Stimulated activated CD8-positive, alpha-beta memory T cell treated with anti-CD3 and anti-CD28 coated beads, Interleukin-2, amount 100 ng/mL, for 1 hour (primary cell): ENCODE measurements at regions not wholly inside any gene's neighbourhood (a gene's known extent, or its start where the extent isn't known, plus 50 kb on each side); places are given as distances from the start of the nearest gene placed in this dataset.
"Not testable (repeated sequence)": the region's sequence is repeated elsewhere in the genome, so short reads cannot be mapped to it uniquely, and the experiment has no call there.

Experiments
- DNase-seq, 2 donors: peaks; one replicate each; pipeline ENCODE4 v3.0.0-alpha.2; 2020; ENCODE audit warnings: low read depth in 2 of 2

DNA sequence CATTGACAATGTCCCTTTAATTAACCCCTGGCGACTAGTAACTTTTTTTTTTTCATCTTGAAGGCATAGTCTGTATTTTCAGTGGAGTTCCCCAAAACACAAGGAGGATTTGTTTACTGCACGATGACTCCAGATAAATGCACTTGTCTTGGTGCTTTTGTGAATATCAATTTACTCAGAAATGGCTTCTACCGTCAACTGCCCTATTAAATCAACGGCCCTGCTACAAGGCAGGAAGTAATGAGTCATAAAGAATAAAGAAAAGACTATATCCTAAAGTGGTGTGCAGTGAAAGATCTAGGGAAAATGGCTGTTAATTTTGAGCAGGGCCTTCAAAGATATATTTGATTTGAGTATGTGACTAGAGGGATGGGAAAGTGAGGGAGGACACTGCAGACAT lies 388.3 kb upstream of the CHD1 start:
- no peak for DNase-seq

DNA sequence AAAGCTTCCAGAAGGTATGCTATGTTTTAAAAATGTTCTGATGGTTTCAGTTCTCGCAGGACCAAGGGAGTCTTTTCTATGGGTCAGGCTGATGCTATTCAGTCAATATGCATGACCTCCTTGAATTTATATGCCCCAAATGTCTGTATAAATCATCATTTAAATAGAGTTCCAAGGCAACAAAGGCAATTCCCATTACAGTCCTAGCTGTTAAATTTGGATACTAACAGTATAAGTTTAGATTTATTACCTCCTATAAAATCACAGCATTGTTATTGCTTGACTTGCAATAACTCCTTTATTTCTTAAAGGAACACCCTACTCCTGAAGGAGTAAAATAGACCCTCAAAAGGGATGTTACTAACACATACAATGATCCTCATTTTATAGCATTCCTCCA lies 387.7 kb upstream of the CHD1 start:
- no peak for DNase-seq

DNA sequence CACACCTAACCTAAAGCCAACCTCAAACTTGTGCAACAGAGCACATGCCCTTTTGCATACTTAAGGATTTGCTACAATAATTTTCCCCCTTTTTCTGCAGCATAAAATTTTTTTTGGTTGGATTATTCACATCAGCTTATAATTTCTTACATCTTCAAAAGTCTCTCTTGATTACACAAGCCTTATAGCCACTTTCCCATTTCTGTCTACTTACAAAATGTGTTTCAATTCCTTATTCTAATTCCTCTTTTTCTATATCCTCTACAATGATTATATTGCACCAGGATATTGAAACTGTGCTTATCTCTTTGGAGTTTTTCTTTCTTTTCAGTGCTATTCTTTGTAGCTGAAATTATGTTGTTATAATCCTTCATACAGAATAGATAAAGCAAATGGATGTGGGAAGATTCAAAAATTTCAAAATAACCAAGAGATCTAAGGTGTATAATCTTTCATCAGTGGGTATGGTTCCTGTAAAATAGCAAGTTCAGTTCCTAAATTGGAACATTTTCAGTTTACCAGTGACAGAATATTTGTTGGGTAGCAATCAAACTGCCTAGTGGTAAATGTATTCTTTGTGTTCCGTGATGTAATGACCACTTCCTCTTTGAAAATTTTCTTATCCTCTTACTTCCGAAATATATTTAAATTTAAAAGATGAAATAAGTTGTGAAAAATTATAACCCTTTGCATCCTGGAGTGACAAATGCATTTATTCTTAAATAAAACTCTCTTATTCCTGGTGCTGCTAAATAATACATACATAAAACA lies 386.8 kb upstream of the CHD1 start:
- no peak for DNase-seq

DNA sequence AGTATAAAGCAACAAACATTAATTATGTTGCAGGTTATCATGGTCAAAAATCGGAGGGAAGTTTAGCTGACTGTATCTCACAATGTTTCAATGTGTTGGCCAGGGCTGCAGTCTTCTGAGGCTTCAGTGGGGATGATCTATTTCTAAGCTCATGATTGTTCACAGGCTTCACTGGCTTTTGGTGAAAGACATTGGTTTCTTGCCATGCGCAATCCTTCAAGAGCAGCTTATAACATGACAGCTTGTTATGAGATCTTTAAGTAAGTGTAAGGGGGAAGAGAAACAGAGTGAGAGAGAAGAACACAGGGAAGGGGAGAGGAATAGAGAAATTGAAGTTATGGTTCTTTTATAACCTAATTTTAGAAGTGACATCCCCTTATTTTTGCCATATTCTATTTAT lies 385.9 kb upstream of the CHD1 start:
- DNase-seq: no peak

DNA sequence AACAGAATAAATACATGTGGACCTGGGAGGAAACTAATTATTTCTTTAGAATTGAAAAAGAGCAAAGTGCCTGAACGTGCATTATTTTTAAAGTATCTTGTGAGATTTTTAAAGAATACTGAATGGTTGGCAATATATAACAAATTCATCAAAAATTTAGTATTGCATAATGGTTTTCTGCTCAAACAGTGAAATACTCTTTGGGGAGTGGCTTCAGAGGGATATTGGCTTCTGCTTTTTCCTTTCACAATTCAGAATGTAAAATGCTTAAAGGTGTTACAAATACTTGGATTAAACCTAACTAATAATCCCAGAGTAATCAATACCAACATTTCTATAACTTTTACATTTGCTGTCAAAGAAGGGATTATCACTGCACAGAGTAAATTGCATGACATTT lies 379.3 kb upstream of the CHD1 start:
- DNase-seq: no peak

DNA sequence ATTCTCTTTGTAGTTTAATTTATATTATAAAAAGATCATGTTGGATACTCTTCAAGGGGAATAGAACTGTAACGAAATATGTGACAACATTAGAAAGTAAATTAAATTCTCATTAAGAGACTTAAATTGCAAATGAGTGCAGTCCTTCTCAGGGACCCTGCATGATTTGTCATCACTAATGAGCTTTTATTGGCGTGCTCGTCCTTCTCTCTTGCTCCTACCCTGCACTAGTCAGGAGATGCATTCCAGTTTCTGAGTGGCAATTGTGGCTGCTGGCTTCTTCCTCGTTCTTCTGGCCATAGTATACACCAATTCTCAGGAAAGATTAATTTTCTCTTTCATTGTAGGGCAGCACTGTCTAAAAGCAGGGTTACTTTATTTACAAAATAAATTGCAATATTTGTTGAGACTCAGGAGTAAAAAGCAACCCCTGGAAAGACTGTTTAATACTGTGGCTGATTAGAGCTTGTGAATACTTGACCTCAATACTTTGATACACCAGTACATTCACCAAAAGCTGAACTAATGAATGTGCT lies 376.3 kb upstream of the CHD1 start:
- DNase-seq: no peak

DNA sequence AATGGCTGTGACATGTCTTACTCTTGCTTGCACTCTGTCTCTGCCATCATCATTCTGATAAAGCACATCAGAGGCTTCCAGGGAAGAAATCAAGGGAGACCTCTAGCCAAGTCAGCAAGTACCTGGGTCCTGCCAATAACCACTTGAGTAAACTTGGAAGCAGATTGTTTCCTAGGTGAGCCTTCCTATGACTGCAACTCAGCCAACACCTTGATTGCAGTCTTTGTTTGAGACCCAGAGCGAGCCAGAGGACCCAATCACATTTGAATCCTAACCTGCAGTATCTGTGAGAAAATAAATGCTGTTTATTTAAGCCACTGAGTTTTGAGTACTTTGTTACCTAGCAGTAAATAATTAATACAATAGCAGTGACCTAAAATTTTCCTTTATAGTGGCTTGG lies 356.8 kb upstream of the CHD1 start:
- no peak for DNase-seq

DNA sequence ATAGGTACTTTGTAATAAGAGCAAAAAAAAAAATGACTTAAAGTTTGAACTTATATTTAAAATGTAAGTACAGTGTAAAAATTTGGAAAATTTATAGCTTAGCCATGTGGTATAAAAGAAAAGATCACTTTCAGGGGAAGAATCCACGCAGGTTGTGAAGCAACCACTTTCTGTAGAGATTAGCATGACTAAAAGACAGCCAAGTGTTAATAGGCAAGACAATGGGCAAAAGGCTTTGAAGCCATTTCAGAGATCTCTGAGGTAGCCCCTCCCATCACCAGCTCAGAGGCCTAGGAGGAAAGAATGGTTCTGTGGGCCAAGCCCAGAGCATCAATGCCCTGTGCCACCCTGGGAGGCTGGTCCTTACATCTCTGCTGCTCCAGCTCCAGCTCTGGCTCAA lies 346.3 kb upstream of the CHD1 start:
- DNase-seq: no peak

DNA sequence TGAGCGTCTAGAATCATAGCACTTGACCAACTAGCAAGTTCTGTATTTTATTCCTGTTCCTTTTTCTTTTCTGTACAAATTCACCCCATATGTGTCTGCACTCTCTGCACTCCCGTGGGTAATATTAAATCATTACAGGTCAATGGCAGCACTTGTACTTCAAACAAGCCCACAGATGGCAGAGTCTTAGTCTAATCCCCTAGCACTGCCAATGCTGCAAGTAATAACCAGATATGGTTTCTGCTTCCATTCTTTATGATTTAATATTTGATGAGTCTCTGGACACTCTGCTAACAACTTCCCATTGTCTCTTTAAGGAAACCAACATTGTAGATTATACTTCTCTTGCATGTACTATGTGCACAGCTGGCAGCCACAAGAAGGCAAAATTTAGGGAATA lies 343.8 kb upstream of the CHD1 start:
- no peak for DNase-seq

DNA sequence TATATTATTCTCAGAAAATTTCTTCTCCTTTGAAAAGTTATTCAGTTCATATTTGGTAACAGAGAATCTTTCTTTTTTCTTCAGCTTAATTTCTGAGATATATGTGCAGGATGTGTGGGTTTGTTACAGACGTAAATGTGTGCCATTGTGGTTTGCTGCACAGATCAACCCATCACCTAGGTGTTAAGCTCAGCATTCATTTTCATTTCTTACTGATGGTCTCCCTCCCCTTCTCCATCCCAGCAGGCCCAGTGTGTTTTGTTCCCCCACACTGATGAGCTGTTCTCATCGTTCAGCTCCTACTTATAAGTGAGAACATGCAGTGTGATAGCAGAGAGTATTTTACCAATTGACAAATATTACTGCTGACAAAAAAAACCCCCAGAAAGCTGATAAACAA lies 330.0 kb upstream of the CHD1 start:
- DNase-seq: no peak

DNA sequence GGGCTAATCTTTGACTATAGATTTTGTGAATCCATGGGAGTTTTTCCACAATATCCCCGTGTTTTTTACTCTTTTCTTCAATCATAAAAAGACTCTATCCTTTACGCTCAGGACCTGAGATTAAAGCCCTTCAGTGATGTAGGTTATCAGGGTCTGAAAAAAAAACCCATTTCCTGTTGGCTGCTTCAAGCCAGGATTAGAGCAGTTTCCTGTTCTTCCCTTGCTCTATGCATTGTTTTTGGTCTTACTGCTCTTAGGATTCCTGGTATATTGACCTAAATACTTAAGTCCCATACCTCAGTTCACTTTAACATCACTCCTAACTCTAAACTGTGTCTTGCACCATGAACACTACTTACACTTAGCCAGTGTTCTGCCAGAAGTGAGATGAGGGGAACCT lies 319.3 kb upstream of the CHD1 start:
- no peak for DNase-seq

DNA sequence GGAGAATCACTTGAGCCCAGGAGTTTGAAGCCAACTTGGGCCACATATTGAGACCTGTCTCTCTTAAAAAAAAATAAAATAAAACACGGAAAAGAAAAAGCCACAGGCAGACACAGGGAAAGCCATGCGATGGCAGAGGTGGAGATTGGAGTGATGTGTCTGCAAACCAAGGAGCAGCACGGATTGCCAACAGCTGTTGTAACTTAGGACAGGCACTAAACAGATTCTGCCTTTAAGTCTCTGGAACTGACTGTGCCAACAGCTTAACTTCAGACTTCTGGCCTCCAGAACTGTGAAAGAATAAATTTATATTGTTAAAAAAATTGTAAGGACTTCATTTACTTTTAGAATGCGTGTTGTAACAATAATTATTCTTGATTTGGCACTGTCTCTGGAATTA lies 318.5 kb upstream of the CHD1 start:
- DNase-seq: no peak

DNA sequence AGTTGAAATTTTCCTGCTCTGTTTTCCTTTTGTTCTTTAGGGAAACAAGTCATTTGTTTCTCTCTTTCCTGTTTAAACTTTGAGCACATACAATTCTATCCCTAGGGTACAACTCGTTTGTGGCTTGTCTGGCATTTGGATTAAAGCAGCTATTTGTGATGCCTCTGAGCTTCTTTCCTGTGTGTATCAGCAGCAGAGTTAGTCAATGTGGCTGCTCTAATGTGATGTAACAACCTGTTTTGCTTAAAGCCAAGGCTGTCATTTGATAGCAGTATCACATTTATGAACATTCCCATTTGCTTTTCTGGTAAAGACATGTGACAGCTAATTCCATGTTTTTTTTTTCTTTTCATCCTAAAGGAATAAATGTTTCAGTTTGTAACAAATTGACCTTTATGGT lies 314.3 kb upstream of the CHD1 start:
- DNase-seq: no peak

DNA sequence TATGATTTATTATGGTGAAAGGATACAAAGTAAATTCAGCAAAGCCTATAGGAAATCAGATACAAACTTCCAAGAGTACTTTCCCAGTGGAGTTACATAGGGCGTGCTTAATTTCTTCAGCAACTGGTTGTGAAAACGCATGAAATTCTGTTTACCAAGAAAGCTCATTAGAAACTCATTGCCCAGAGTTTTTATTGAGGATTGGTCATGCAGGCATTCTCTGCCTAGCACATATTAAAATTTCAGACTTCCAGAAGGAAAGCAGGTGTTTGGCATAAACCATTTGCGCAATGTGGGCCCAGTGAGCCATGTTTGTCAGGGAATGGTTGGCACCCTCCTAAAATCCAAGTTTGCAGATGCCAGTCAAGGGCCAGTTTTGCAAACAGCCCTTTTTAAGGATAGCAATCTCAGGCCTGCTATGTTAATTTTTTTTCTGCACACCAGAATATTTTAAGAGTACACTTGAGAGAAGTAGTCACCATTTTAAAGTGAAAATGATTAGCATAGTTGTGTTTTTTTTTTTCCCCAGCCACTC lies 311.1 kb upstream of the CHD1 start:
- no peak for DNase-seq

DNA sequence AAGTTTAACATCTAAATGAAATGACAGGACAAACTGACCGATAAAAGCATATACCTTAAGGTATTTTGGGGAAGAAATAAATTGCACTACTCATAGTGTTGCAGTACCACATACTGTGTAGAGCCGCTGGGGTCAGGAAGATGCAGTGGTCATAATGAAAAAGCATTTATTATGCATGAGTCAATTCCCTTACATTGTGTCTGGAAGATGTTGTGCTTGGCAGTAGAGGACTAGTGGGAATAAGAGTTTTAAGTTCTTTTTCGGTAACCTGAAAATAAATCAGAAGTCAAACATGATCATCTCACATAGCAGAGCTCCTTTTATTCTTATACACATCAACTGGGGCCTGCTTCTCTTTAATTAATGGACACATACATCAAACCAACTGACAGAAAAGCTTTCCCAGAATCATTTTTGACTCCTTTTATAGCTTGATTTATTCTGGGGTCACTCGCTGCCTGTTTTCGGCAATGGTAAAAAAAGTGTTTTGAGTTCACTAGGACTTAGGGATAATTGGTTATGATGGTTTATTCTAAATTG lies 262.5 kb upstream of the CHD1 start:
- DNase-seq: no peak

DNA sequence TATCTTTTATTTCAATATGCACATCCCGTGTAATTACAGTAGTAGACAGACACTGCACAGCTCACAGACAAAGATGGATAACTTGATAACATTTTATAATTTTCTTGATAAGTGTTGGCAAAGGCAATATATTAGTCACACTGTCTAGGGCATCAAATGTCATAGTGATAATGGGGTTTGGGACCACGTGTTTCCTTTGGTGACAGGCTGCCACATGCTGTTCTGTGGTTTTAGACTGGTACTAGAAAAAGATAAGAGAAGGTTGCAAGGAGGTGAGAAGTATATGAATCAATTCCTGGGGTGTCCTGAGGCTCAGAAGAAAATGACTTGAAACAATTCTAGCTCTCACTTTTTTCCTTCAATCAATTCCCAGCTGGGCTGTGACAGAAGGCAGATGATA lies 258.8 kb upstream of the CHD1 start:
- no peak for DNase-seq

DNA sequence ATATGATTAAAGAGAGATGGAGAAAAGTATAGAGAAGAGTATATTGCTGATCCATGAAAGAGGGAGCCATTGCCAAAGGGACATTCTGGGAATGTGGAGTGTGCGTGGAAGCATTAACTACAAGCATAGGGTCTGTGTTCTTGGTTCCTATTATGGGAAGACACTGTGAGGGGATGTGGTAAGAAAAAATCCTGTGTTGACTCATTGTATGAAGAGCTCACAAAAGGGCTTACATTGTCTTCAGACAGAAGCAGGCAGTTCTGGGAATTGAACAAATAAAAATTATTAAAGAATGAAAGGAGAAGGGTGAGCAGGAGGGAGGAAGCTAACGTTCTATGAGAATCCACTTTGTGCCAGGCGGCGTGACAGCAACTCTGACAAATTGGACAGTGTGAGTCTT lies 250.4 kb upstream of the CHD1 start:
- DNase-seq: no peak

DNA sequence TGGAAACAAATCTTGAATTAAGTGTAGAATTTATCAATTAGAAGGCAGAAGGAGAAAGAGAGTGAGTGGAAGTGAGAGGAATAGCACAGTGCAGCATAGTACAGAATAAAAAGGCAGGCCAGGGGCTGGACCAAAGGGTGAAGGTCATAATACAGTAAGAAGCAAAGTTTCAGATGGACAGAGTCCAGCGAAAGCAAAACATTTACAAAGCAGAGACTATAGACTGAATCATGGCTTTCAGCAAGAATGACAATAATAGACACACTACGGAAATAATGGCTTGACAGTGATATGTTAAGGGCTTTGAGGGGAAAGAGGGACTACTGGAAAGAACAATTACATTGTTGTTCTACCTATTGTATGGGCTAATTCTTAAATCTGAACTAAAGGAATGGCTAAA lies 249.0 kb upstream of the CHD1 start:
- DNase-seq: no peak

DNA sequence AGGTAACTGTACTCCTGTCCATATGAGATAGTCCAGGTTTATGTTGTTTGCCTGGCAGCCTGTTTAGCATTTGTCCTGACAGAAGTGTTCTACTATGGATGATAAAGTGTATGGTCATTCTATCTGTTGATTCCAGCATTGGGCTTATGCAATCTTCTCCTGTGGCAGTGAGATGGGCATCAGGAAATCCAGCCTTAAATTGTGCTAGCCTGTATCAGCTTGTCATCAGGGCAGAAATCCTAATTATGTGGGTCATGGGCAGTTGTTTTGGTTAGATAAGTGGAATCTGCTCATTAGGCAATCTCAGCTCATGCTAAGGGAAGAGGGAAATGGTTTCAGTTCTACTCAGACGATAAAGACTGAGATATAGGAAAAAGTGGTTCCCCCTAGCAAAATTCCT lies 247.4 kb upstream of the CHD1 start:
- DNase-seq: no peak

DNA sequence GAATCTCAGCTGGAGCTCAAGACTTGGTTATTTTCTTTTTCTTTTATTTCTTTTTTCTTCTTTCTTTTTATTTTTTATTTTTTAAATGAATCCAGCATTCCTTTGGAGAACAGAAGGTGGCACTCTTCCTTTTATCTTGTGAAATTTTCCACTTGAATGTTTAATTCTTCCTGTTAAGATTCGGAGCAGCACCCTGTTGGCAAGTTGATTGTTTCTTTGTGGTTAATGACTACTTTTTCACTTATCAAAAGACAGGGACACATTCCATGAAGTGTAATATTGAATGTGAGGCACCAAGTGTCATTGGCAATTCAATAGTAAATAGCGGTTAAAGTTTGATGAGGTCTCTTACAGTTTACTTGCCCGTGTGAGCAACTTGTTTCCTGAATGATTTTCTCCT lies 240.5 kb upstream of the CHD1 start:
- no peak for DNase-seq

DNA sequence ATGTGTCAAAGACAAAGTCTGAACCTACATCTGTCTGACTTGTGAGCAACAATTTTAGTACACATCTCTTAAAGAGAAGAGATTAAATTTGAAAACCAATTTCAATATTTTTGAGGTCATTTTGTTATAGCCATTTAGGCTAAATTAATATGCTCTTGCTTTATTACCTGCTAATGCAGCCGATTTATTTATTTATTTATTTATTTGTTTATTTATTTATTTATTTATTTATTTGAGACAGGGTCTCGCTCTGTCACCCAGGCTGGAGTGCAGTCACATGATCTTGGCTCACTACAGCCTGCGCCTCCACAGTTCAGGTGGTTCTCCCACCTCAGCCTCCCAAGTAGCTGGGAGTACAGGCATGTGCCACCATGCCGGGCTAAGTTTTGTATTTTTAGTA lies 232.7 kb upstream of the CHD1 start:
- DNase-seq: not testable (repeated sequence)

DNA sequence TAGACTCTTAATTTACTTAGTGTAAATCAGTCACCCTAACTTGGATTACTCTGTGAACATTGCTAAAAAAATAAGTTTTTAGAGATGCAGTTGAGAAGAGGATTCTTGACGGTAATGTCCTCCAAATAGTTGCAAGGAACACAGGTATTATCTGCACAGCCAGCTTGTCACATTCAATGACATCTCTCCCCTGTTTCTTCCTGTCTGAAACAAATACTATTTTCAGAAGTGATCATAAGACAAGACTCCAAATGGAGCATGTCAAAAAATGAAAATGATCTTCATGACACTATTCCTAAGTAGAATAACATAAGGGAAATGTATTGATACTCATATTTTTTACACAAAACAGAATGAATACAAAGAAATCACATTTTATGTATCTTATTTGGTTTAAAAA lies 227.9 kb upstream of the CHD1 start:
- DNase-seq: no peak

DNA sequence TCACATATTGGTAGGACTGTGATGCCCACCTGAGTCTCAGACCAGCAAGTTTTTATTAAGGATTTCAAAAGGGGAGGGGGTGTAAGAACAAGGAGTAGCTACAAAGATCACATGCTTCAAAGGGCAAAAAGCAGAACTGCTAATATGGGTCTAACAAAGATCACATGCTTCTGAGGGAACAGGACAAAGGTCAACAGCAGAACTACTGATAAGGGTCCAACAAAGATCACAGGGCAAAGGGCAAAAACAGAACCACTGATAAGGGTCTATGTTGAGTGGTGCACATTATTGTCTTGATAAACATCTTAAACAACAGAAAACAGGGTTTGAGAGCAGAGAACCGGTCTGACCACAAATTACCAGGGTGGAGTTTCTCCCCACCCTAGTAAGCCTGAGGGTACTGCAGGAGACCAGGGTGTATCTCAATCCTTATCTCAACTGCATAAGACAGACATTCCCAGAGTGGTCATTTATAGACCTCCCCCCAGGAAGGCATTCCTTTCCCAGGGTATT lies 214.5 kb upstream of the CHD1 start:
- not testable (repeated sequence) for DNase-seq
